SIG-M5 (cell line): ENCODE measurements at regions not wholly inside any gene's neighbourhood (a gene's known extent, or its start where the extent isn't known, plus 50 kb on each side); places are given as distances from the start of the nearest gene placed in this dataset.

ENCODE experiments used
- DNase-seq: peaks from one replicate; lab custom pipeline; 2025; lab: John Stamatoyannopoulos, UW

GRCh38 chr6:9532621-9533557, 882.0 kb downstream of the TFAP2A start:
- no peak for DNase-seq

GRCh38 chr6:9527679-9528286, 887.1 kb downstream of the TFAP2A start:
- DNase-seq = no peak

- no peak for DNase-seq
Observed at GRCh38 chr6:9523462-9523861, 891.4 kb downstream of the TFAP2A start.

- DNase-seq = no peak
Observed at GRCh38 chr6:9522101-9522500, 892.8 kb downstream of the TFAP2A start.

- DNase-seq = no peak
Observed at GRCh38 chr6:9521152-9521530, 893.7 kb downstream of the TFAP2A start.

- DNase-seq = no peak
Observed at GRCh38 chr6:9520417-9521151, 894.3 kb downstream of the TFAP2A start.

GRCh38 chr6:9518431-9518830, 896.4 kb downstream of the TFAP2A start:
- DNase-seq = no peak

- no peak for DNase-seq
Observed at GRCh38 chr6:9517806-9518205, 897.1 kb downstream of the TFAP2A start.

- no peak for DNase-seq
Observed at GRCh38 chr6:9515633-9516606, 899.0 kb downstream of the TFAP2A start.

- no peak for DNase-seq
Observed at GRCh38 chr6:9514146-9514545, 900.7 kb downstream of the TFAP2A start.

GRCh38 chr6:9511157-9511556, 903.7 kb downstream of the TFAP2A start:
- DNase-seq = no peak

GRCh38 chr6:9507136-9507895, 907.6 kb downstream of the TFAP2A start:
- no peak for DNase-seq

- DNase-seq = no peak
Observed at GRCh38 chr6:9504191-9504590, 910.7 kb downstream of the TFAP2A start.

GRCh38 chr6:9503111-9503761, 911.6 kb downstream of the TFAP2A start:
- no peak for DNase-seq

- no peak for DNase-seq
Observed at GRCh38 chr6:9499709-9500108, 915.2 kb downstream of the TFAP2A start.

- no peak for DNase-seq
Observed at GRCh38 chr6:9496837-9497236, 918.0 kb downstream of the TFAP2A start.

- no peak for DNase-seq
Observed at GRCh38 chr6:9494864-9495263, 920.0 kb downstream of the TFAP2A start.

- no peak for DNase-seq
Observed at GRCh38 chr6:9492790-9493189, 922.1 kb downstream of the TFAP2A start.

- no peak for DNase-seq
Observed at GRCh38 chr6:9487128-9487527, 927.7 kb downstream of the TFAP2A start.

GRCh38 chr6:9485992-9486391, 928.9 kb downstream of the TFAP2A start:
- no peak for DNase-seq
